VCaP (cell line): ENCODE measurements at regions not wholly inside any gene's neighbourhood (a gene's known extent, or its start where the extent isn't known, plus 50 kb on each side); places are given as distances from the start of the nearest gene placed in this dataset.

Experiments
- H3K27ac ChIP-seq: fragments of 450-650 bp; 2 replicates; pipeline ENCODE4 v1.5.1; 2017
- TF ChIP-seq, protein P1 (sequence below): fragments of 450-650 bp; conservative IDR thresholded peaks from 2 replicates; pipeline ENCODE4 v1.5.1; 2017; ENCODE audit warnings: mild to moderate bottlenecking, moderate library complexity

- TF ChIP-seq, protein P1, sequence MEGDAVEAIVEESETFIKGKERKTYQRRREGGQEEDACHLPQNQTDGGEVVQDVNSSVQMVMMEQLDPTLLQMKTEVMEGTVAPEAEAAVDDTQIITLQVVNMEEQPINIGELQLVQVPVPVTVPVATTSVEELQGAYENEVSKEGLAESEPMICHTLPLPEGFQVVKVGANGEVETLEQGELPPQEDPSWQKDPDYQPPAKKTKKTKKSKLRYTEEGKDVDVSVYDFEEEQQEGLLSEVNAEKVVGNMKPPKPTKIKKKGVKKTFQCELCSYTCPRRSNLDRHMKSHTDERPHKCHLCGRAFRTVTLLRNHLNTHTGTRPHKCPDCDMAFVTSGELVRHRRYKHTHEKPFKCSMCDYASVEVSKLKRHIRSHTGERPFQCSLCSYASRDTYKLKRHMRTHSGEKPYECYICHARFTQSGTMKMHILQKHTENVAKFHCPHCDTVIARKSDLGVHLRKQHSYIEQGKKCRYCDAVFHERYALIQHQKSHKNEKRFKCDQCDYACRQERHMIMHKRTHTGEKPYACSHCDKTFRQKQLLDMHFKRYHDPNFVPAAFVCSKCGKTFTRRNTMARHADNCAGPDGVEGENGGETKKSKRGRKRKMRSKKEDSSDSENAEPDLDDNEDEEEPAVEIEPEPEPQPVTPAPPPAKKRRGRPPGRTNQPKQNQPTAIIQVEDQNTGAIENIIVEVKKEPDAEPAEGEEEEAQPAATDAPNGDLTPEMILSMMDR = no peak
- no peak overlapping the region for H3K27ac ChIP-seq
These were observed 888.1 kb downstream of the KCNJ2 start for GRCh38 chr17:71057448-71057847.

GRCh38 chr17:71057938-71058337 lies 888.6 kb downstream of the KCNJ2 start:
- TF ChIP-seq, protein P1 = no peak
- no peak overlapping the region for H3K27ac ChIP-seq

GRCh38 chr17:71063127-71063526 lies 893.8 kb downstream of the KCNJ2 start:
- TF ChIP-seq, protein P1 = no peak
- no peak overlapping the region for H3K27ac ChIP-seq

- TF ChIP-seq, protein P1 = no peak
- no peak overlapping the region for H3K27ac ChIP-seq
These were observed 894.2 kb downstream of the KCNJ2 start for GRCh38 chr17:71063559-71063958.

DNA sequence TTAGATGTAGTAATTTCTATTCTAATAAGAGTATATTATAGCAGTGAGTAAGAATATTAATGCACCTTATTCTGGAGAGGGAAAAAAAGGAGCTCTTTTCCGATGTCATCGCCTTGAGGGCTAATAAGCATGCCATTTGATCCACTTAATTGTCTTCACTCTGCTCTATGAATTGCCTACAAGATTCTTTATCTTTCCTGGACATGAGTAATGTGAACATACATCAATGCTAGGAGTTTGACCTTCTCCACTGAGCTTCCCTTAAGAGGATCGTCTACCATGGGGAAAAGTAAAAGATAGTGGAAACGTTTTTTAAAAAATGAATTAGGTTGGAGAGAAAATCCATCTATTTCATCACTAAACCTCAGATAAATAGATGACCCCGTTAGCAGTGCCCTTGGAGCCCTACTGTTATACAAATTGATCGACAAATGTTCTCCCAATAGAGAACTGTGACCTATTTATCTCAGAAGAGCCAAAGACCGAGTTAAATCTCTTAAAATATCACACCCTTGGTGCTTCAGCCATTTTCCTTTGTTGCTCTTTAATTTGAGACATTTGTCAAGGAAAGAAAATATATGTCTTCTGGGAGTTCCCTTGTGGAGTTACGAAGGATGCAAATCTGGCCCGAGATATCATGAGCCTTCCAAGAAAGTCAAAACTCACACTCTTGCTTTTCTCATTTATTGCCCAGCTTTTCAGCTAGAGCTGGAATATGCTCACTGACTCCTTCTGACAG lies 898.5 kb downstream of the KCNJ2 start:
- TF ChIP-seq, protein P1 = no peak
- H3K27ac ChIP-seq = no peak overlapping the region

- TF ChIP-seq, protein P1 = no peak
- no peak overlapping the region for H3K27ac ChIP-seq
These were observed 899.0 kb downstream of the KCNJ2 start for GRCh38 chr17:71068408-71068750.

DNA sequence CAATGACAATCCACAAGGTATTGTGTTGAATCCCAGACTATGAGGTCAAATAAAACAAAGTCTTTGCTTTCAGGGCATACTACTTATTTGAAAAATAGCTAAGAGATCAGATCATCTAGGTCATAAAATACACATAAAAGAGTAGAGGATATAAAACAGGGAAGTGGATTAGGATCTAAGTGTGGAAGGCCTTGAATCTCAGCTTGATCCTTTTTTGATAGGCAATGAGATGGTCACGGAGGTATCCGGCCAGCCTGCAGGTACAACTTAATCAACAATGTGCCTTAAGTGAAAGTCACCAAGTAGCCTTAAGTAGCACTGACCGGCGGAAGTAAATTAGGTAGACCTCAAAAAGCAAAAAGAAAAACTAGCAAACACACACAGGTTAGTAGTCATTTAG lies 901.7 kb downstream of the KCNJ2 start:
- H3K27ac ChIP-seq = no peak overlapping the region
- TF ChIP-seq, protein P1 = no peak
